OCI-LY7 (cell line): ENCODE measurements at regions not wholly inside any gene's neighbourhood (a gene's known extent, or its start where the extent isn't known, plus 50 kb on each side); places are given as distances from the start of the nearest gene placed in this dataset.

Experiments used
- BruUV-seq: library from RNA; stranded (reverse); fragments of 400-500 nt; replicated peaks from 2 replicates; lab custom pipeline; 2021; lab: Mats Ljungman, UMichigan
- CTCF ChIA-PET: fragments of 300-600 bp; sonication (Branson Sonifier 250); formaldehyde crosslinking; loops from one replicate; lab custom pipeline; 2022; ENCODE audit warnings: antibody characterized with exemption; ENCODE audit not compliant: unreplicated experiment; lab: Charles Lee
- POLR2A ChIA-PET: fragments of 300-600 bp; sonication (Branson Sonifier 250); formaldehyde crosslinking; loops from one replicate; lab custom pipeline; 2022; ENCODE audit warnings: antibody characterized with exemption; lab: Charles Lee
- DNase-seq: peaks from one replicate; pipeline ENCODE4 v3.0.0-alpha.2; 2015; ENCODE audit warnings: low spot score
- H2AFZ ChIP-seq: fragments of 200-600 bp; sonication (generic), shearing (Covaris generic); 2 replicates; pipeline ENCODE4 v1.6.1; 2014; ENCODE audit warnings: mild to moderate bottlenecking, antibody characterized with exemption, low read length, moderate library complexity
- H3K27ac ChIP-seq: fragments of 200-600 bp; sonication (generic); 2 replicates; pipeline ENCODE4 v1.5.1; 2014; ENCODE audit warnings: mixed run types, low read depth, mild to moderate bottlenecking, moderate library complexity, low read length, inconsistent platforms; ENCODE audit not compliant: poor library complexity, severe bottlenecking
- H3K36me3 ChIP-seq: fragments of 200-600 bp; sonication (generic); 2 replicates; pipeline ENCODE4 v1.6.1; 2014; ENCODE audit warnings: mild to moderate bottlenecking, antibody characterized with exemption, low read length, moderate library complexity, mixed read lengths; ENCODE audit not compliant: insufficient read depth
- H3K4me1 ChIP-seq: fragments of 200-600 bp; sonication (generic); 2 replicates; pipeline ENCODE4 v1.5.1; 2014; ENCODE audit warnings: mild to moderate bottlenecking, low read length; ENCODE audit not compliant: insufficient read depth, poor library complexity, severe bottlenecking
- H3K4me2 ChIP-seq: fragments of 200-600 bp; sonication (generic); 2 replicates; pipeline ENCODE4 v1.6.1; 2014; ENCODE audit warnings: mild to moderate bottlenecking, low read length
- H3K4me3 ChIP-seq: fragments of 200-600 bp; sonication (generic); 2 replicates; pipeline ENCODE4 v1.5.1; 2014; ENCODE audit warnings: mild to moderate bottlenecking, low read depth, low read length; ENCODE audit not compliant: poor library complexity, severe bottlenecking
- H3K79me2 ChIP-seq: fragments of 200-600 bp; sonication (generic); 2 replicates; pipeline ENCODE4 v1.6.1; 2016; ENCODE audit warnings: low read depth, mild to moderate bottlenecking, low read length, moderate library complexity, mixed read lengths; ENCODE audit not compliant: insufficient read depth
- H3K9me2 ChIP-seq: fragments of 200-600 bp; sonication (generic); 2 replicates; pipeline ENCODE4 v1.6.1; 2016; ENCODE audit warnings: mild to moderate bottlenecking, low read length, mixed read lengths; ENCODE audit not compliant: insufficient read depth
- H3K9me3 ChIP-seq: fragments of 200-600 bp; sonication (generic); 2 replicates; pipeline ENCODE4 v1.6.1; 2014; ENCODE audit warnings: mild to moderate bottlenecking, mixed run types, low read length, mixed read lengths
- H4K20me1 ChIP-seq: fragments of 200-600 bp; sonication (generic); 2 replicates; pipeline ENCODE4 v1.6.1; 2014; ENCODE audit warnings: mild to moderate bottlenecking, antibody characterized with exemption, low read length, moderate library complexity, mixed read lengths; ENCODE audit not compliant: insufficient read depth
- EZH2phosphoT487 ChIP-seq: fragments of 200-600 bp; sonication (generic); IDR thresholded peaks from 2 replicates; pipeline ENCODE4 v1.6.1; 2018; ENCODE audit warnings: low read depth, borderline replicate concordance, mild to moderate bottlenecking, mixed run types, antibody characterized with exemption, low read length, moderate library complexity, mixed read lengths
- intact Hi-C: fragments of 100-400 bp; cut with micrococcal nuclease; formaldehyde crosslinking; loops from one replicate; pipeline ENCODE4 v1.10.0; 2022; ENCODE audit not compliant: unreplicated experiment
- TF ChIP-seq, protein P1 (sequence below): fragments of 200-600 bp; sonication (generic); conservative IDR thresholded peaks from 2 replicates; pipeline ENCODE4 v1.5.1; 2014; ENCODE audit warnings: mild to moderate bottlenecking, antibody characterized with exemption, low read length, moderate library complexity, mixed read lengths

DNA sequence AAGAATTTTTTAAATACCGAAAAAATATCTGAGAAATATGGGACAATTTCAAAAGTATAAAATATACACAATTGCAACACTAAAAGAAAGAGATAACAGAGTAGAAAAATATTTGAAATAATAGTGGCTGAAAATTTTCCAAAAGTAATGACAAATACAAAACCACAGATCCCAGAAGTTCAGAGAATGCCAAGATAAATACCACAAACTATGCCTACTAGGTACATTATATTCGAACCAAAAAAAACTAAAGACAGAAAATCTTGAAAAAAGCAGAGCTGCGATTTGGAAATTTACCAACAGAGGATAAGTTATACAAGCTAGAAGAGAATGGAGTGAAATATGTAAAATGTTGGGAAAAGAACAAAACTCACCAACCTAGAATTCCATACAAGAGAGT, 191.3 kb upstream of the ELAC2 start:
- ChIA-PET CTCF (no interaction called here), POLR2A (no interaction called here)
- Histone ChIP-seq H3K9me3 (no peaks in the 10 kb centered on the region), H4K20me1 (no peaks in the 10 kb centered on the region), H3K4me2 (no peak overlapping the region), H2AFZ (no peak overlapping the region), H3K79me2 (no peaks in the 10 kb centered on the region), H3K4me3 (no peak overlapping the region), H3K9me2 (no peaks in the 10 kb centered on the region), H3K36me3 (no peaks in the 10 kb centered on the region), H3K4me1 (no peaks in the 10 kb centered on the region), H3K27ac (no peak overlapping the region)
- DNase-seq, result no peak
- intact Hi-C loops, result no loop called here
- TF ChIP-seq, protein P1, sequence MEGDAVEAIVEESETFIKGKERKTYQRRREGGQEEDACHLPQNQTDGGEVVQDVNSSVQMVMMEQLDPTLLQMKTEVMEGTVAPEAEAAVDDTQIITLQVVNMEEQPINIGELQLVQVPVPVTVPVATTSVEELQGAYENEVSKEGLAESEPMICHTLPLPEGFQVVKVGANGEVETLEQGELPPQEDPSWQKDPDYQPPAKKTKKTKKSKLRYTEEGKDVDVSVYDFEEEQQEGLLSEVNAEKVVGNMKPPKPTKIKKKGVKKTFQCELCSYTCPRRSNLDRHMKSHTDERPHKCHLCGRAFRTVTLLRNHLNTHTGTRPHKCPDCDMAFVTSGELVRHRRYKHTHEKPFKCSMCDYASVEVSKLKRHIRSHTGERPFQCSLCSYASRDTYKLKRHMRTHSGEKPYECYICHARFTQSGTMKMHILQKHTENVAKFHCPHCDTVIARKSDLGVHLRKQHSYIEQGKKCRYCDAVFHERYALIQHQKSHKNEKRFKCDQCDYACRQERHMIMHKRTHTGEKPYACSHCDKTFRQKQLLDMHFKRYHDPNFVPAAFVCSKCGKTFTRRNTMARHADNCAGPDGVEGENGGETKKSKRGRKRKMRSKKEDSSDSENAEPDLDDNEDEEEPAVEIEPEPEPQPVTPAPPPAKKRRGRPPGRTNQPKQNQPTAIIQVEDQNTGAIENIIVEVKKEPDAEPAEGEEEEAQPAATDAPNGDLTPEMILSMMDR, result no peak
- no peak for TF ChIP-seq EZH2phosphoT487
- BruUV-seq, result no TSS peak

DNA sequence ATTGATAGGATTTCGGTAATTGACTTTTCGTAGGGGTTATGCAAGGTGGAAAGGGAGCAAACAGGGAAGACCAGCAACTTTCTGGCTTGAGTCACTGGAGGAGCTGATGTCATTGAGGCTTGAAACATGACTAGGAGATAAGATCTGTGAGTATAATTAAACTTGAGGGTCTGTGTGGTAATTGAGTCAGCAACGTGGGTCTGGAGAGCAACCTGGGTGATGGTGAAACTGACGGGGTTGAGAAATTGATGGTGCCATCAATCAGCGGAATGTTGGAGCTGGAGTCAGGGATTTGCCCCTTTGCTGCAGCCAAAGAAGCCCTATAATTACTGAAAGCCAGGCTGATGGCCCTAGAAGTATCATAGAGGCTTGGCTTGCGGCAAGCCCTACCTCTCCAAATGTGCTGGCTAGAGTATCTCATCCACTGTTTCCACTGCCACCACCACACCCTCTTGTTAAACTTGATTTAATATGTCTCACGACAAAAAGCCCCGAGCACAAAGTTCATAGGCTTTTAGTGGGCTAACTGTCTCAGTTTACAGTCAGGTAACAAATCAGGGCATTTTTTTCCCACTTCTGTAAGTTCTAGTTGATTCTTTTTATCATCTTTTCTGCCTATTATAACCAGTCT, 186.9 kb upstream of the ELAC2 start:
- no peak for TF ChIP-seq EZH2phosphoT487
- TF ChIP-seq, protein P1, result no peak
- intact Hi-C loops, result no loop called here
- no TSS peak for BruUV-seq
- DNase-seq, result no peak
- H2AFZ ChIP-seq, result no peak overlapping the region
- H3K4me1 ChIP-seq, result no peaks in the 10 kb centered on the region
- H3K9me3 ChIP-seq, result no peaks in the 10 kb centered on the region
- H3K4me3 ChIP-seq, result no peak overlapping the region
- no peak overlapping the region for H3K27ac ChIP-seq
- POLR2A ChIA-PET, result no interaction called here
- no peaks in the 10 kb centered on the region for H3K9me2 ChIP-seq
- H3K36me3 ChIP-seq, result no peaks in the 10 kb centered on the region
- H4K20me1 ChIP-seq, result no peaks in the 10 kb centered on the region
- H3K79me2 ChIP-seq, result no peaks in the 10 kb centered on the region
- CTCF ChIA-PET, result no interaction called here
- H3K4me2 ChIP-seq, result no peak overlapping the region

DNA sequence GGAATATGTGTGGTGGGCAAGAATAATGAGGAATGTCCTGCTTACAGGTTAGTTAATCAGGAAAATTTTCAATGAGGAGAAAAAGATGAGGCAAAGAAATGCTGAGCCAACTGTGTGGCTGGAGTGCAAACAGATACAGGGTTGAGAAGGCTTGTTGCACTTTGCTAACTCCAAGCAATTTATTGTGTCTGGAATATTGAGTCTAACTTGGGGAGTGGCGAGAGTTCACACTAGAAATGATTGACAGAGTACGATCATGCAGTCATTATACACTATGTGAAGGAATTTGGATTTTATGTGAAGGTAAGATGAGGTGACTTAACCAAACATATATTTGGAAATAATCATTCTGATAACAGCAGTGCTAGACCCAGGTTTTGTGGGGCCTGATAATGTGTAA, 185.0 kb upstream of the ELAC2 start:
- H3K4me2 ChIP-seq, result no peak overlapping the region
- ChIA-PET POLR2A (interaction anchor here (0.6 kb wide), 1 partner anchor 144 kb away, joined by 3 read pairs; no protein-coding TSS in a partner anchor), CTCF (no interaction called here)
- no peak for DNase-seq
- no peaks in the 10 kb centered on the region for H3K79me2 ChIP-seq
- no peaks in the 10 kb centered on the region for H4K20me1 ChIP-seq
- H2AFZ ChIP-seq, result no peak overlapping the region
- TF ChIP-seq, protein P1, result no peak
- TF ChIP-seq EZH2phosphoT487, result no peak
- intact Hi-C loops, result no loop called here
- no peak overlapping the region for H3K27ac ChIP-seq
- no peaks in the 10 kb centered on the region for H3K4me1 ChIP-seq
- no TSS peak for BruUV-seq
- H3K9me2 ChIP-seq, result no peaks in the 10 kb centered on the region
- H3K4me3 ChIP-seq, result no peak overlapping the region
- no peaks in the 10 kb centered on the region for H3K9me3 ChIP-seq
- no peaks in the 10 kb centered on the region for H3K36me3 ChIP-seq
